ENCODE measurements at regions not wholly inside any gene's neighbourhood (a gene's known extent, or its start where the extent isn't known, plus 50 kb on each side); places are given as distances from the start of the nearest gene placed in this dataset.

DNA sequence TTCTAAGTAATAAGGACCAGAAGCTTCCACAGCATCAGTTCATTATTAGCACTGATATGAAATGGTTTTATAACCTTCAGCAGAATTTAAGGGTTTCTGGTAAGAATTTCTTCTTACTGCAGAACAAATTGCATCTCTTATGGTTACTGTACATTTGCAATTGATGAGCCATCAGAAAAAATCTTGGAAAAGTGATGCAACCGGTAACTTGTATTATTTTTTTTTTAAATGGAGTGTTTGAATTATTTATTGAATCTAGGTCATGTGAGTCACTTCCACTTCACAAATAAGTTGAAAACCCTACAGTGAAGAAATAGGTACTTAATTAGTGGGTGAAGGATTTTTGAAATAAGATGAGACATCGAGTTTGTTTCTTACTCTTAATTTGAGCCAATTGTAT is 786.0 kb downstream of the TUSC7 start:
- TF ChIP-seq, protein P1, sequence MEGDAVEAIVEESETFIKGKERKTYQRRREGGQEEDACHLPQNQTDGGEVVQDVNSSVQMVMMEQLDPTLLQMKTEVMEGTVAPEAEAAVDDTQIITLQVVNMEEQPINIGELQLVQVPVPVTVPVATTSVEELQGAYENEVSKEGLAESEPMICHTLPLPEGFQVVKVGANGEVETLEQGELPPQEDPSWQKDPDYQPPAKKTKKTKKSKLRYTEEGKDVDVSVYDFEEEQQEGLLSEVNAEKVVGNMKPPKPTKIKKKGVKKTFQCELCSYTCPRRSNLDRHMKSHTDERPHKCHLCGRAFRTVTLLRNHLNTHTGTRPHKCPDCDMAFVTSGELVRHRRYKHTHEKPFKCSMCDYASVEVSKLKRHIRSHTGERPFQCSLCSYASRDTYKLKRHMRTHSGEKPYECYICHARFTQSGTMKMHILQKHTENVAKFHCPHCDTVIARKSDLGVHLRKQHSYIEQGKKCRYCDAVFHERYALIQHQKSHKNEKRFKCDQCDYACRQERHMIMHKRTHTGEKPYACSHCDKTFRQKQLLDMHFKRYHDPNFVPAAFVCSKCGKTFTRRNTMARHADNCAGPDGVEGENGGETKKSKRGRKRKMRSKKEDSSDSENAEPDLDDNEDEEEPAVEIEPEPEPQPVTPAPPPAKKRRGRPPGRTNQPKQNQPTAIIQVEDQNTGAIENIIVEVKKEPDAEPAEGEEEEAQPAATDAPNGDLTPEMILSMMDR (IDR thresholded peaks at IDR 0.05 in 4 of 5, conservative IDR thresholded peaks at IDR 0.05 in 1 of 5), result no peak
- TF ChIP-seq POLR2A (IDR thresholded peaks at IDR 0.05), result no peak

All from gastrocnemius medialis (tissue), 4 donors.